ENCODE measurements at regions not wholly inside any gene's neighbourhood (a gene's known extent, or its start where the extent isn't known, plus 50 kb on each side); places are given as distances from the start of the nearest gene placed in this dataset.
A peak's percentile ranks its signal among the peaks of the same experiment; 100 is the strongest.

- Histone ChIP-seq H3K9ac (ENCODE audit: low read length) (peak overlapping the region; percentile 77), H3K36me3 (ENCODE audit: insufficient read depth, low read length) (no peaks in the 10 kb centered on the region), H3K27me3 (ENCODE audit: insufficient read depth, low read length) (no peaks in the 10 kb centered on the region), H3K4me3 (ENCODE audit: insufficient read depth, low read depth, low read length) (no peak overlapping the region), H2AFZ (ENCODE audit: low read depth, low read length) (peak overlapping the region; percentile 45), H3K9me3 (ENCODE audit: insufficient read depth, low read depth, low read length) (no peaks in the 10 kb centered on the region), H3K4me1 (ENCODE audit: insufficient read depth, low read length) (peaks cover 3% of the 10 kb centered on the region), H4K20me1 (ENCODE audit: insufficient read depth, low read length) (no peaks in the 10 kb centered on the region), H3K27ac (ENCODE audit: low read depth, low read length) (peak overlapping the region; percentile 94), H3K79me2 (ENCODE audit: insufficient read depth, low read length) (no peaks in the 10 kb centered on the region), H3K4me2 (ENCODE audit: low read length) (peak overlapping the region; percentile 76)
- peak; percentile 98 for DNase-seq (ENCODE audit: low read depth)
- Mint-ChIP-seq H3K4me1 (ENCODE audit: low read depth, unreplicated experiment) (peaks cover 14% of the 10 kb centered on the region), H3K9me3 (ENCODE audit: unreplicated experiment) (no peaks in the 10 kb centered on the region), H3K27ac (ENCODE audit: unreplicated experiment) (peak overlapping the region; percentile 99), H3K36me3 (ENCODE audit: low read depth, unreplicated experiment) (no peaks in the 10 kb centered on the region), H3K27me3 (ENCODE audit: low read depth, unreplicated experiment) (no peaks in the 10 kb centered on the region), H3K4me3 (ENCODE audit: unreplicated experiment) (peak overlapping the region; percentile 56)
- peak; percentile 93 for FAIRE-seq
- TF ChIP-seq, protein P1, sequence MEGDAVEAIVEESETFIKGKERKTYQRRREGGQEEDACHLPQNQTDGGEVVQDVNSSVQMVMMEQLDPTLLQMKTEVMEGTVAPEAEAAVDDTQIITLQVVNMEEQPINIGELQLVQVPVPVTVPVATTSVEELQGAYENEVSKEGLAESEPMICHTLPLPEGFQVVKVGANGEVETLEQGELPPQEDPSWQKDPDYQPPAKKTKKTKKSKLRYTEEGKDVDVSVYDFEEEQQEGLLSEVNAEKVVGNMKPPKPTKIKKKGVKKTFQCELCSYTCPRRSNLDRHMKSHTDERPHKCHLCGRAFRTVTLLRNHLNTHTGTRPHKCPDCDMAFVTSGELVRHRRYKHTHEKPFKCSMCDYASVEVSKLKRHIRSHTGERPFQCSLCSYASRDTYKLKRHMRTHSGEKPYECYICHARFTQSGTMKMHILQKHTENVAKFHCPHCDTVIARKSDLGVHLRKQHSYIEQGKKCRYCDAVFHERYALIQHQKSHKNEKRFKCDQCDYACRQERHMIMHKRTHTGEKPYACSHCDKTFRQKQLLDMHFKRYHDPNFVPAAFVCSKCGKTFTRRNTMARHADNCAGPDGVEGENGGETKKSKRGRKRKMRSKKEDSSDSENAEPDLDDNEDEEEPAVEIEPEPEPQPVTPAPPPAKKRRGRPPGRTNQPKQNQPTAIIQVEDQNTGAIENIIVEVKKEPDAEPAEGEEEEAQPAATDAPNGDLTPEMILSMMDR (IDR thresholded peaks at IDR 0.05; ENCODE audit: insufficient read depth, low read depth, low read length), result no peak
- no peak for TF ChIP-seq EZH2 (IDR thresholded peaks at IDR 0.05; ENCODE audit: insufficient read depth, low read length)
These were observed 890.7 kb upstream of the EPHA6 start for GRCh38 chr3:95923496-95924210.

GRCh38 chr3:95926904-95927501, 887.4 kb upstream of the EPHA6 start:
- TF ChIP-seq, protein P1 (IDR thresholded peaks at IDR 0.05; ENCODE audit: insufficient read depth, low read depth, low read length), result no peak
- TF ChIP-seq EZH2 (IDR thresholded peaks at IDR 0.05; ENCODE audit: insufficient read depth, low read length), result no peak
- Histone ChIP-seq H3K79me2 (ENCODE audit: insufficient read depth, low read length) (no peaks in the 10 kb centered on the region), H3K9me3 (ENCODE audit: insufficient read depth, low read depth, low read length) (no peaks in the 10 kb centered on the region), H3K27ac (ENCODE audit: low read depth, low read length) (no peak overlapping the region), H3K4me2 (ENCODE audit: low read length) (no peak overlapping the region), H4K20me1 (ENCODE audit: insufficient read depth, low read length) (no peaks in the 10 kb centered on the region), H3K9ac (ENCODE audit: low read length) (no peak overlapping the region), H2AFZ (ENCODE audit: low read depth, low read length) (peak overlapping the region; percentile 69), H3K4me3 (ENCODE audit: insufficient read depth, low read depth, low read length) (no peak overlapping the region), H3K4me1 (ENCODE audit: insufficient read depth, low read length) (peaks cover 3% of the 10 kb centered on the region), H3K36me3 (ENCODE audit: insufficient read depth, low read length) (no peaks in the 10 kb centered on the region), H3K27me3 (ENCODE audit: insufficient read depth, low read length) (no peaks in the 10 kb centered on the region)
- FAIRE-seq (no peak), DNase-seq (ENCODE audit: low read depth) (no peak)
- no peaks in the 10 kb centered on the region for H3K9me3 Mint-ChIP-seq (ENCODE audit: unreplicated experiment)
- H3K4me1 Mint-ChIP-seq (ENCODE audit: low read depth, unreplicated experiment), result peaks cover 14% of the 10 kb centered on the region
- H3K36me3 Mint-ChIP-seq (ENCODE audit: low read depth, unreplicated experiment), result no peaks in the 10 kb centered on the region
- H3K27me3 Mint-ChIP-seq (ENCODE audit: low read depth, unreplicated experiment), result no peaks in the 10 kb centered on the region
- no peak overlapping the region for H3K4me3 Mint-ChIP-seq (ENCODE audit: unreplicated experiment)
- no peak overlapping the region for H3K27ac Mint-ChIP-seq (ENCODE audit: unreplicated experiment)

- Histone ChIP-seq H3K36me3 (ENCODE audit: insufficient read depth, low read length) (no peaks in the 10 kb centered on the region), H3K4me3 (ENCODE audit: insufficient read depth, low read depth, low read length) (no peak overlapping the region), H3K79me2 (ENCODE audit: insufficient read depth, low read length) (no peaks in the 10 kb centered on the region), H3K9ac (ENCODE audit: low read length) (no peak overlapping the region), H3K27me3 (ENCODE audit: insufficient read depth, low read length) (no peaks in the 10 kb centered on the region), H3K9me3 (ENCODE audit: insufficient read depth, low read depth, low read length) (no peaks in the 10 kb centered on the region), H3K27ac (ENCODE audit: low read depth, low read length) (no peak overlapping the region), H2AFZ (ENCODE audit: low read depth, low read length) (no peak overlapping the region), H3K4me1 (ENCODE audit: insufficient read depth, low read length) (no peaks in the 10 kb centered on the region), H3K4me2 (ENCODE audit: low read length) (no peak overlapping the region), H4K20me1 (ENCODE audit: insufficient read depth, low read length) (no peaks in the 10 kb centered on the region)
- Mint-ChIP-seq H3K27ac (ENCODE audit: unreplicated experiment) (no peak overlapping the region), H3K36me3 (ENCODE audit: low read depth, unreplicated experiment) (no peaks in the 10 kb centered on the region), H3K4me3 (ENCODE audit: unreplicated experiment) (no peak overlapping the region), H3K27me3 (ENCODE audit: low read depth, unreplicated experiment) (no peaks in the 10 kb centered on the region), H3K9me3 (ENCODE audit: unreplicated experiment) (peaks cover 2% of the 10 kb centered on the region), H3K4me1 (ENCODE audit: low read depth, unreplicated experiment) (no peaks in the 10 kb centered on the region)
- FAIRE-seq (no peak), DNase-seq (ENCODE audit: low read depth) (no peak)
- no peak for TF ChIP-seq EZH2 (IDR thresholded peaks at IDR 0.05; ENCODE audit: insufficient read depth, low read length)
These were observed 880.2 kb upstream of the EPHA6 start for GRCh38 chr3:95934181-95934580.

Data from astrocyte (in vitro differentiated cells and primary cell).